Smooth muscle cell (in vitro differentiated cells): ENCODE measurements at regions not wholly inside any gene's neighbourhood (a gene's known extent, or its start where the extent isn't known, plus 50 kb on each side); places are given as distances from the start of the nearest gene placed in this dataset.

Experiments used
- DNase-seq: peaks from one replicate; lab custom pipeline; 2025; ENCODE audit not compliant: unreplicated experiment; lab: John Stamatoyannopoulos, UW
- H2AFZ ChIP-seq: fragments of 200-600 bp; sonication (generic); 2 replicates; pipeline ENCODE4 v1.6.0; 2016; ENCODE audit warnings: antibody characterized with exemption, low read depth, mild to moderate bottlenecking
- H3F3A ChIP-seq: fragments of 200-600 bp; sonication (generic); 2 replicates; pipeline ENCODE4 v1.6.0; 2017; ENCODE audit warnings: antibody characterized with exemption, low read depth
- H3K27ac ChIP-seq: fragments of 200-600 bp; sonication (generic); 2 replicates; pipeline ENCODE4 v1.5.1; 2016; ENCODE audit warnings: low read depth, mild to moderate bottlenecking
- H3K27me3 ChIP-seq: fragments of 200-600 bp; sonication (generic); 2 replicates; pipeline ENCODE4 v1.6.1; 2016; ENCODE audit warnings: low read depth, mild to moderate bottlenecking
- H3K36me3 ChIP-seq: fragments of 200-600 bp; sonication (generic); 2 replicates; pipeline ENCODE4 v1.5.1; 2016; ENCODE audit warnings: low read depth
- H3K4me1 ChIP-seq: fragments of 200-600 bp; sonication (generic); 2 replicates; pipeline ENCODE4 v1.5.1; 2016; ENCODE audit warnings: low read depth
- H3K4me2 ChIP-seq: fragments of 200-600 bp; sonication (generic); 2 replicates; pipeline ENCODE4 v1.6.0; 2016; ENCODE audit warnings: mild to moderate bottlenecking
- H3K4me3 ChIP-seq: fragments of 200-600 bp; sonication (generic); 2 replicates; pipeline ENCODE4 v1.5.1; 2016; ENCODE audit warnings: mild to moderate bottlenecking
- H3K79me2 ChIP-seq: fragments of 200-600 bp; sonication (generic); 2 replicates; pipeline ENCODE4 v1.6.0; 2016; ENCODE audit warnings: low read depth, mild to moderate bottlenecking
- H3K9ac ChIP-seq: fragments of 200-600 bp; sonication (generic); 2 replicates; pipeline ENCODE4 v1.6.0; 2016; ENCODE audit warnings: low read depth
- H3K9me3 ChIP-seq: fragments of 200-600 bp; sonication (generic); replicated peaks from 2 replicates; pipeline ENCODE4 v1.5.1; 2016; ENCODE audit warnings: low read depth
- H4K20me1 ChIP-seq: fragments of 200-600 bp; sonication (generic); 2 replicates; pipeline ENCODE4 v1.6.0; 2016; ENCODE audit warnings: low read depth
- CTCF ChIP-seq: fragments of 200-600 bp; sonication (generic); IDR thresholded peaks from 2 replicates; pipeline ENCODE4 v1.5.1; 2017; ENCODE audit warnings: borderline replicate concordance, mild to moderate bottlenecking, antibody characterized with exemption; ENCODE audit not compliant: insufficient read depth, poor library complexity, severe bottlenecking
- WGBS: methylation state at CpG from one replicate; pipeline ENCODE4 v1.1.7; 2016; ENCODE audit warnings: low lambda C conversion rate; 5-methylcytosine and 5-hydroxymethylcytosine counted together

GRCh38 chr2:7683708-7684107 is 766.5 kb downstream of the RNF144A start:
- Histone ChIP-seq H4K20me1 (no peaks in the 10 kb centered on the region), H3F3A (no peaks in the 10 kb centered on the region), H3K4me3 (no peak overlapping the region), H3K9ac (no peak overlapping the region), H2AFZ (no peak overlapping the region), H3K4me2 (no peak overlapping the region), H3K36me3 (no peaks in the 10 kb centered on the region), H3K79me2 (no peaks in the 10 kb centered on the region), H3K4me1 (peaks cover 6% of the 10 kb centered on the region), H3K27me3 (no peaks in the 10 kb centered on the region), H3K27ac (no peak overlapping the region), H3K9me3 (no peaks in the 10 kb centered on the region)
- no peak for TF ChIP-seq CTCF
- no peak for DNase-seq
- WGBS = 88% methylated on average over 6 of the region's 6 CpGs

GRCh38 chr2:7685342-7686015 is 768.3 kb downstream of the RNF144A start:
- no peak for DNase-seq
- H3K4me3 ChIP-seq = no peak overlapping the region
- peaks cover 6% of the 10 kb centered on the region for H3K4me1 ChIP-seq
- no peaks in the 10 kb centered on the region for H4K20me1 ChIP-seq
- no peak overlapping the region for H3K27ac ChIP-seq
- H3K79me2 ChIP-seq = no peaks in the 10 kb centered on the region
- TF ChIP-seq CTCF = no peak
- no peaks in the 10 kb centered on the region for H3K27me3 ChIP-seq
- H3F3A ChIP-seq = no peaks in the 10 kb centered on the region
- no peak overlapping the region for H2AFZ ChIP-seq
- no peaks in the 10 kb centered on the region for H3K9me3 ChIP-seq
- H3K4me2 ChIP-seq = no peak overlapping the region
- no peaks in the 10 kb centered on the region for H3K36me3 ChIP-seq
- WGBS = 75% methylated on average over 5 of the region's 5 CpGs
- H3K9ac ChIP-seq = no peak overlapping the region

GRCh38 chr2:7686016-7686385 is 768.8 kb downstream of the RNF144A start:
- no peak overlapping the region for H3K27ac ChIP-seq
- no peaks in the 10 kb centered on the region for H3K27me3 ChIP-seq
- H3K79me2 ChIP-seq = no peaks in the 10 kb centered on the region
- WGBS = 90% methylated on average over 3 of the region's 3 CpGs
- no peak for TF ChIP-seq CTCF
- H2AFZ ChIP-seq = no peak overlapping the region
- no peak overlapping the region for H3K4me3 ChIP-seq
- no peak overlapping the region for H3K4me2 ChIP-seq
- H3K4me1 ChIP-seq = peaks cover 6% of the 10 kb centered on the region
- no peaks in the 10 kb centered on the region for H3F3A ChIP-seq
- no peak for DNase-seq
- H3K9ac ChIP-seq = no peak overlapping the region
- no peaks in the 10 kb centered on the region for H3K9me3 ChIP-seq
- H4K20me1 ChIP-seq = no peaks in the 10 kb centered on the region
- no peaks in the 10 kb centered on the region for H3K36me3 ChIP-seq
